ENCODE measurements at regions not wholly inside any gene's neighbourhood (a gene's known extent, or its start where the extent isn't known, plus 50 kb on each side); places are given as distances from the start of the nearest gene placed in this dataset.

GRCh38 chr16:85172455-85173145 lies 60.3 kb upstream of the CIBAR2 start:
- TF ChIP-seq CTCF (conservative IDR thresholded peaks at IDR 0.05) (no peak; the same call in 1 of the 2 replicates), ZFX (IDR thresholded peaks at IDR 0.05) (no peak)

Data from C4-2B (cell line).